AG08396 (cell line): ENCODE measurements at regions not wholly inside any gene's neighbourhood (a gene's known extent, or its start where the extent isn't known, plus 50 kb on each side); places are given as distances from the start of the nearest gene placed in this dataset.

Experiments
- DNase-seq: peaks from one replicate; pipeline ENCODE4 v3.0.0; 2012; ENCODE audit warnings: low spot score, mixed read lengths

- DNase-seq, result no peak
Measured at GRCh38 chr1:238900334-238900865, 486.0 kb upstream of the CHRM3 start.

GRCh38 chr1:238898856-238899255 lies 487.5 kb upstream of the CHRM3 start:
- no peak for DNase-seq

GRCh38 chr1:238895911-238896310 lies 490.5 kb upstream of the CHRM3 start:
- DNase-seq, result no peak

DNA sequence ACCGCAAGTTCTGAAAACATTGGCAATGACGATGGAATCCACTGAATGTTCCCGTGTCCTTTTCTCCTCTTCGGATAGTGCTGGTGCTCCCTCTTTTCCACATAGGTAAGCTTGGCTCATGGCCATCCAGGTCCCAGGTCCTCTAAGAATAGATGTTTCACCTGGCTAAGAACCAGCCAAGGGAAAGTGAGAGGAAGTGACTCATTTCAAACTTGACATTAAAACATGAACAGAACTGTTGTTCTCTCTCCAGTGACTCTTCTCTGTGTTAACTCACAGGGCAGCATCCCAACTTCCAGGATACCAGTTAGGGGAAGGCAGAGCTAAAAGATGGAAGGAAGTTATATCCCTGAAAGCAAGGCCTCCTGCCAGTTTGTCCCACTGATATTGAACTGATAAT lies 493.8 kb upstream of the CHRM3 start:
- no peak for DNase-seq

GRCh38 chr1:238861342-238862066 lies 524.9 kb upstream of the CHRM3 start:
- no peak for DNase-seq

DNA sequence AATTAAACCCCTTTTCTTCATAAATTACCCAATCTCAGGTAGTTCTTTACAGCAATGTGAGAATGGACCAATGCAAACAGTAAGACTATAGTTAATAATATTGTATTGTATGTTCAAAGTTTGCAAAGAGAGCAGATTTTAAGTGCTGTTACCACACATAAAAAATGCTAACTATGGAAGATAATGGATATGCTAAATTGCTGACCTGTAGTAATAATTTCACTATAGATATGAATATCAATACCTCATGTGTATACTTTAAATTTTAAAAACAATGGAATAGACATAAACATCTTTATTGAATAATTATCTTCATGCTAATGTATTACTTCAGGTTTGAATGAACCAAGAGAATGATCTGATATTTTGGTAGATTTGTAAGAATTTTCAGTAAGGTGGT lies 552.4 kb upstream of the CHRM3 start:
- DNase-seq, result no peak

GRCh38 chr1:238832106-238832505 lies 554.3 kb upstream of the CHRM3 start:
- DNase-seq, result no peak

GRCh38 chr1:238830036-238830611 lies 556.2 kb upstream of the CHRM3 start:
- no peak for DNase-seq

DNA sequence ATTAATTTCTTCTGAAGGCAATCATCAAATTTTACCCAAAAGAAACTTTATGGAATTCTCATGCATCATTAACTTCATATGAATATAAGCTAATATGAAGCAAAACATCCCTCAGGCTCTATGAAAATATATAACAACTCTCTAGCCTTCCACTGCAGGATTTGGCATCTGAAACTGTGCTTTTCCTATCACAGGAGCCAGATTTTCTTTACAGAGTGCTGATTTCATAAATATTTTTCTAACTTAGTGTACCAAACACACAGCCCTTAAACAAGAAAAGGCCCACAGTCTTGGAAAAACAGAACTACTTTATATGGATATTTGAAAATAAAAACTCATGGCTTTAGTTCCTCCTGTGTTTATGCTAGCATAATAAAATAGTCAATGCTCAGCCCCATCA lies 559.5 kb upstream of the CHRM3 start:
- no peak for DNase-seq

DNA sequence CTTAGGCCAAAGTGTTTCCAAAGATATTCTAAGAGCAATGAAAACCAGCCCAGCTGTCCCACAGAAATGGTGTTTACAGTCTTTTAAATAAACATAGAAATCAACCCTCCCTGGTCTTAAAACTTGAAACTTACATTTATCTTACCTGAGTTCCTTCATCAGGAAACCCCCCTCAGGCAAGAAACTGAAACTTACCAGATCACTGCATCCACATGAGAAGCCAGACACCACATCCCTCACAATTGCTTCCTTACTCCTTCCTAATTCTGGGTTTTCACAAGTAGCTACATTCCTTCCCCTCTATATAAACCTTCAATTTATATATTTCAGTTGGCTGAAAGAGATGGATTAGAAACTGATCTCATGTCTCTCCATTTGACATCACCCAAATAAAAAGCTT lies 563.0 kb upstream of the CHRM3 start:
- no peak for DNase-seq

GRCh38 chr1:238811211-238811879 lies 575.0 kb upstream of the CHRM3 start:
- no peak for DNase-seq

- DNase-seq, result no peak
Measured at GRCh38 chr1:238790882-238791281, 595.5 kb upstream of the CHRM3 start.

DNA sequence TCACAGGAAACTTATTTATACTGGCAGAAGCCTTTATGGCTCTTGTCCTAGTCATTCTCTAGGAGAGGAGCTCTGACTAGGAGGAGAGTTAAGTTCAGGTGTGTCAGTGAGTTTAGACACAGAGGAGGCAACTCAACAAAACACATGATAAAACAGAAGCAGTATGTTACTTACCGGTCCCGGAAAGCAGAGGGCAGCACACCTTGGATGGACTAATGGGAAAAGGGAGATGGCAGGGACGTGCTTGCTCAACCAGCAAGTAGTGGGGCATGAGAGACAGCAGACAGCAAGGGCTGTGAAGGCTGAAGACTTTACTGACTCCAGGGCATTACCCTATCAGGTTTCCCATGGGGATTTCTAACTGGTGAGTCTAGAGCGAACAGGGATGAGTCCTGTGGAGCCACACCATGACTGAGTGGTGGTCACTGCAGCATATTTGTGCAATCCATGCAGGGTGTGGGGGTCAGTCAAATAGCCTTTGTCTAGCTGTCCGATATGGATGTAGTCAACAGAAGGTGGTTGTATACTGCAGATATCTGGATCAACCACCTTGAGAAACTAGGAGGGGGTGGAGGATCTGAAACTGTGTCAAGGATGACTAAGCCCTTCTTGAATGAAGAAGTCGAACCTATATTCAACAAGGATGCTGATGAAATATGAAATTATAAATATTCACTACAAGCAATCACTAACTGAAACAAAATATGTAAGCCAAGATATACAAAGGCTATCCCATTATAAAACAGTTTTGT lies 596.3 kb upstream of the CHRM3 start:
- no peak for DNase-seq

DNA sequence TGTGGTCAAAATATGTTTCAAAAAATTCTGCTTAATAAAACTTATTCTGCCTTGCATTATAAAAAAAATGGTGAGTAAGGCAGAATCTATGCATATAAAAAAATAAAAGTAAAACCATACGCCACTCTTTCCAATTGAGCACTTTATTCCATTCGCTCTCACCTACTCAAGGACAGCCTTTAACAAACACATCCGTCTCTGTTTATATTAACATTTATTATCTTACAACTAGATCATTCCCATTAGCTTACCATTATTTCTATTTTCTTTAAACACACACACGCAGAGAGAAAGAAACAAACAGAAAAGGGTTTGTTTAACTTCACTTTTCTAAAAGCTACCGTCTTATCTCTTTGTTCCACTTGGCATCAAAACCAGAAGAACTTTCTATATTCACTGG lies 598.9 kb upstream of the CHRM3 start:
- no peak for DNase-seq

DNA sequence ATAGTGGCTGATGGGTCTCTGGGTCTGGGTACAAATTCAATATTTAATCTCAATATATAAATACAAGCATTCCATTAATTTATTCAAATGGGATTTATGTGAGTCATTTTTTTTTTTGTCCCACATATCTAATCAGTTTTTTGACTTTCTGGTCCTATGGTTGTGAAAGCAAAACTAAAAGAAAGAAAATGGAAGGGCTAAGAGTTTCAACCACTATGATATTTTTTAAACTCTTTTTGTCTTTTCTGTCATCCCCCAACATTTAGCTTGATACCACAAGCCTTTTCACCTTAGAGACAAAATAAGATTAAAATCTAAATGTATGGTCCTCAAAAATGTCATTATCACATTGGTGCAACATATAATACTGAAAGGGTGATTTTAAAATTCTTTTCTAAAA lies 602.7 kb upstream of the CHRM3 start:
- no peak for DNase-seq

DNA sequence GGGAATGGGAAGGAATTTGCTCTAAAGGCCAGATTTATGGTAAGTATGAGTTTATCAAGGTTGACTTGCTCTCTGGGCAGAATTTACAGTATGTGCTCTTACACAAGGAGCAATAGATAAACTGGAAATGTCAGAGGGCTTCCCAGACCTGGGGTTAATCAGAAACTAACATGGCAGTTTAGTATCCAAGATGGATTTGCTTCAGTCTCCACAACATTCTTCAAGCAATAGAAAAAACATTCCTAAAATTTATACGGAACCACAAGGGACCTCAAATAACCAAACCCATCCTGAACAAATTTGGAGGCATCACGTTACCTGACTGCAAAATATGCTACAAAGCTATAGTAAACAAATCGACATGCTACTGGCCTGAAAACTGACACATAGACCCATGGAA lies 606.7 kb upstream of the CHRM3 start:
- no peak for DNase-seq

GRCh38 chr1:238778113-238778512 lies 608.3 kb upstream of the CHRM3 start:
- DNase-seq, result no peak

DNA sequence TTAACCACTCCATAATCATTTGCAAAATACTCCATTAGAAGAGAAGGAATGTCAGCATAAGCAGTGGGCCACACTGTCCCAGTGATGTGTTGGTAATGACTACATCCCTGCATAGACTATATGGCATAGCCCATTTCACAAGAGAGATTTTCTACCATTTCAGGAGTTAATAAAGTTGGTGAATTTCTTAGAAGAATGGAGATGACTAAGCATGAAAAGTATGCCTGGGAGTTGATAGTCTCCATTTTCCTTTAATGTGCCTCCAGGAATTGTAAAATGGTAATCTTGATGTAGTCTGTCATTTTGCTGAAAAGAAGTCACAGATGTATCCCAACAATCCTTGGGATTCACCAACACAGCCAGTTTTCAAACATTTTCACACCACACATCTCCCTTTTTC lies 608.8 kb upstream of the CHRM3 start:
- DNase-seq, result no peak

- DNase-seq, result no peak
Measured at GRCh38 chr1:238776126-238776525, 610.2 kb upstream of the CHRM3 start.

DNA sequence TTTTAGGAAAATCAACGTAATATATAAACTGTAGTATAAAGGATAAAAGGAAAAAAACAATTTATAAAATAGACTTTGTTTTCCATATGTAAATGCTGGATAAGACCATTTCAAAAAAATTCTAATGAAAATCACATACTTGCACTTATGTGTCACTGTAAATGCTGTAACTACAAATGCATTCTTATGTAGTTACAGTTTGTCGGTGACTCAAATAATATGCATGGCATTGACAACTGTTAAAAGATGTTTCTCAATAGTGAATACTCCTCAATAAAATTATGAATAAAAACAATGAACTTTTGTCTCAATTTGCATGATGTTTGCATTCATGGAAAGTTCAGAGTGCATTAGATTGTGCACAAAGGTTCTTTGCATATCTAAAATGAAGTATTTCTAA lies 614.0 kb upstream of the CHRM3 start:
- no peak for DNase-seq

DNA sequence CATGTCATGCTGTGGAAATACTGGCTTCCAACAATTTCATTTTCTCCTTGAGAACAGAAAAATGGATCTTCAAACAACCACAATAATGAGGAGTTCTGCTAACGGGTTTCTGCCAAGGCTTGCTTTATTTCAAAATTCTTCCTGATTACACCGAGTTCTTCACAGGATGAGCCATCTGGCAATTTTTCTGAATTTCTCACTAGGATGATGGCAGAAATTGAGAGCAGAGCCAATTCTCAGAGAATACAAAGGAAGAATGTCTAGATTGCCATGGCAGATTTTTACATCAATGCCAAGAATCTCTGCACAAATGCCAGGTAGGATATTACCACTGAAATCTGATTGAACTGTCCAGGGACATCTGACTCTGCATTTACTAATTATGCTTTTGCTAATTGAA lies 619.0 kb upstream of the CHRM3 start:
- no peak for DNase-seq

- no peak for DNase-seq
Measured at GRCh38 chr1:238764779-238765178, 621.6 kb upstream of the CHRM3 start.

DNA sequence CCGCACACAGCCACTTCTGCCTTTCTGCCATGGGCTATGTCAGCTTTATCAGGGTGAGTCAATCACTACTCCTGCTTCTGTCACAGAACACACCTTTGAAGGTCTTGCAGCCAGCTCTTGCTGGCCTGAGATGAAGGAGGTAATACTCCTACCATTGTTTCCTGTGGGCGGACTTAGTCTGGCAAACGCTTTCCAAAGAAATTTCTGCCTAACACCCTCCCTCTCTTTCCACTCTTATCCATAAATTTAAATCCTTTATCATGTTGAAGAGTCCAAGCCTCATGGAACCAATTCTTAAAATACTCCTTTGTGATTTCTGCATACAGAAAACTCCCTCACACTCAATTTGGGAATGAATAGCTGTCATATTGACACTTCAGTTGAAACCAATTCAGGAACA lies 633.1 kb upstream of the CHRM3 start:
- no peak for DNase-seq
